Erythroblast (primary cell): ENCODE measurements at regions not wholly inside any gene's neighbourhood (a gene's known extent, or its start where the extent isn't known, plus 50 kb on each side); places are given as distances from the start of the nearest gene placed in this dataset.

Source experiments
- DNase-seq, 2 experiments: peaks; one replicate each; lab custom pipeline; 2025; lab: John Stamatoyannopoulos, UW
- GATA1 ChIP-seq: IDR thresholded peaks from 2 replicates; pipeline ENCODE4 v1.6.1; 2011; ENCODE audit warnings: low read depth, mild to moderate bottlenecking, control low read depth, low read length, moderate library complexity
- POLR2A ChIP-seq: IDR thresholded peaks from 2 replicates; pipeline ENCODE4 v1.6.1; 2011; ENCODE audit warnings: mild to moderate bottlenecking, low read length

GRCh38 chr10:83632701-83633100 lies 506.6 kb upstream of the GHITM start:
- DNase-seq, result no peak
- TF ChIP-seq GATA1, result no peak
- TF ChIP-seq POLR2A, result no peak

GRCh38 chr10:83633547-83633946 lies 505.8 kb upstream of the GHITM start:
- no peak for DNase-seq
- TF ChIP-seq POLR2A, result no peak

- TF ChIP-seq POLR2A (no peak), GATA1 (no peak)
- no peak for DNase-seq
These were observed 502.5 kb upstream of the GHITM start for GRCh38 chr10:83636826-83637225.

GRCh38 chr10:83647526-83647925 lies 491.8 kb upstream of the GHITM start:
- TF ChIP-seq POLR2A, result no peak
- no peak for TF ChIP-seq GATA1
- no peak for DNase-seq

- DNase-seq, result no peak
- no peak for TF ChIP-seq POLR2A
- TF ChIP-seq GATA1, result no peak
These were observed 491.1 kb upstream of the GHITM start for GRCh38 chr10:83648201-83648600.

GRCh38 chr10:83649471-83649870 lies 489.8 kb upstream of the GHITM start:
- DNase-seq, result no peak
- TF ChIP-seq POLR2A, result no peak
- no peak for TF ChIP-seq GATA1

- TF ChIP-seq GATA1 (no peak), POLR2A (no peak)
- DNase-seq, result no peak
These were observed 484.6 kb upstream of the GHITM start for GRCh38 chr10:83654689-83655088.

- no peak for DNase-seq
- no peak for TF ChIP-seq POLR2A
- no peak for TF ChIP-seq GATA1
These were observed 482.4 kb upstream of the GHITM start for GRCh38 chr10:83656924-83657323.

GRCh38 chr10:83657487-83657886 lies 481.8 kb upstream of the GHITM start:
- no peak for DNase-seq
- no peak for TF ChIP-seq POLR2A
- no peak for TF ChIP-seq GATA1

GRCh38 chr10:83663918-83664317 lies 475.4 kb upstream of the GHITM start:
- TF ChIP-seq POLR2A, result no peak
- no peak for TF ChIP-seq GATA1
- DNase-seq, result no peak

GRCh38 chr10:83666762-83667161 lies 472.5 kb upstream of the GHITM start:
- DNase-seq, result no peak
- TF ChIP-seq GATA1 (no peak), POLR2A (no peak)

GRCh38 chr10:83667594-83667993 lies 471.7 kb upstream of the GHITM start:
- no peak for DNase-seq
- TF ChIP-seq POLR2A, result no peak
- TF ChIP-seq GATA1, result no peak

GRCh38 chr10:83673316-83673715 lies 466.0 kb upstream of the GHITM start:
- DNase-seq, result no peak
- TF ChIP-seq POLR2A, result no peak
- TF ChIP-seq GATA1, result no peak

- no peak for DNase-seq
- TF ChIP-seq POLR2A, result no peak
- no peak for TF ChIP-seq GATA1
These were observed 461.5 kb upstream of the GHITM start for GRCh38 chr10:83677795-83678194.

- no peak for DNase-seq
- TF ChIP-seq GATA1, result no peak
- TF ChIP-seq POLR2A, result no peak
These were observed 460.5 kb upstream of the GHITM start for GRCh38 chr10:83678850-83679249.

GRCh38 chr10:83680470-83680891 lies 458.8 kb upstream of the GHITM start:
- no peak for DNase-seq
- TF ChIP-seq POLR2A (no peak), GATA1 (no peak)

- no peak for DNase-seq
- TF ChIP-seq GATA1, result no peak
- TF ChIP-seq POLR2A, result no peak
These were observed 456.9 kb upstream of the GHITM start for GRCh38 chr10:83682414-83682813.
